MM.1S (cell line): ENCODE measurements at regions not wholly inside any gene's neighbourhood (a gene's known extent, or its start where the extent isn't known, plus 50 kb on each side); places are given as distances from the start of the nearest gene placed in this dataset.

Experiments
- CTCF ChIP-seq: fragments of 300-600 bp; sonication (generic); IDR thresholded peaks from 2 replicates; pipeline ENCODE4 v1.5.1; 2016; ENCODE audit warnings: antibody characterized with exemption, low read length, mixed read lengths
- EZH2phosphoT487 ChIP-seq: fragments of 300-600 bp; sonication (generic); IDR thresholded peaks from 2 replicates; pipeline ENCODE4 v1.6.1; 2018; ENCODE audit warnings: antibody characterized with exemption, low read length

- TF ChIP-seq CTCF (no peak), EZH2phosphoT487 (no peak)
These were observed 611.7 kb downstream of the STIM2 start for GRCh38 chr4:27472364-27472763.
